Activated CD4-positive, alpha-beta T cell treated with anti-CD3 and anti-CD28 coated beads, Interleukin-2, amount 50 U/mL, for 48 hours (primary cell): ENCODE measurements at regions not wholly inside any gene's neighbourhood (a gene's known extent, or its start where the extent isn't known, plus 50 kb on each side); places are given as distances from the start of the nearest gene placed in this dataset.

Experiments
- DNase-seq, 2 experiments: peaks; one replicate each; pipeline ENCODE4 v3.0.0-alpha.2; 2020

DNA sequence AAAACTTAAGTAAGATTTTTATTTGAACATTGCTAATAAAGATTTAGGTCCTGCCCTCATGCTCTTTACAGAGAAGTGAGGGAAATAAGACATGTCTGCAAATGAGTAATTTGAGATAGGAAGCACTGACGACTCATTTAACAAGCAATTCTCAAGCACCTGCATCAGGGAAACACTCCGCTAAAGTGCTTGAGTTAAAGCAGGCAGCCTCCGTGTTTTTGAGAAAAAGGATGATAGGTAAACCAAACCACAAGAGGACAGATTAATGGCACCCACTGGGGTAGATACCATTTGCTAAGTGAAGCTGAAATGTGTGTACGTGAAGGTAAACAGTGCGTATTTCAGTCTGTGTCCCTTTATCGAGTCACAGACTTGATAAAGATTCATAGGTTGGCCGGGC is 184.6 kb upstream of the CARD18 start:
- no peak for DNase-seq

DNA sequence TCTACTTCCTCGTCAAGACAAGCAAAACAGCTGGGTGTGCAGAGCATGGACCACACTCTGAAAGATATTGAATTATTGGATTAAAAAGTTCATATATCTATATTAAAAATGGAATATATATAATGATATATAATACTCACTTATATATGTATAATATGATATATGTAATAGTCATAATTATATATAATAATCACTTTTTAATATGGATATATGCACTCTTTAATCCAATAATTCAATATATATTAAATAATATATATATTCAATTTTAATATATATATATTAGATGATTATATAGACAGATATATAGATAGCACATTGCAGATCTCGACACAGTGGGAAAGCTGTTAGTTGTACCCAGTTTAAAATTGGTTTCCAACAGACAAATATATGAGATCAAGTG is 182.1 kb upstream of the CARD18 start:
- no peak for DNase-seq

DNA sequence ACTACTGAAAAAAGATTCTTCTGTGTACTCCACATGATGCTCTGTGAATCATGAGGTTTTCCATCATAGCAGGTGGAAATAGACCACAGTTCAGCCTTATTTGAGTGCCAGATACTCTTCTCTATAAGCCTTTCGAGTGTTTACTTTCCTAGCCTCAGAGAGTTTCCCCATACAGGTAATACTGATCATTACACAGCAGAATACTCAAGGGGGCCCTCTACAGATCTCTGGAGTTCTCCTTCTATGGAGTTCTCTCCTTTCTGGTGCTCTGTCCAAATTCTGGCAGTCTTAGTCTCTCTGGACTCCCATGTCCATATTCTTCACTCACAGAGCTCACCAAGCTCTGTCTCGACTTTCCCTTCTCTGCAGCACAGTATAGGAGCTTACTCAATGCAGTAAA is 175.7 kb upstream of the CARD18 start:
- DNase-seq = no peak

DNA sequence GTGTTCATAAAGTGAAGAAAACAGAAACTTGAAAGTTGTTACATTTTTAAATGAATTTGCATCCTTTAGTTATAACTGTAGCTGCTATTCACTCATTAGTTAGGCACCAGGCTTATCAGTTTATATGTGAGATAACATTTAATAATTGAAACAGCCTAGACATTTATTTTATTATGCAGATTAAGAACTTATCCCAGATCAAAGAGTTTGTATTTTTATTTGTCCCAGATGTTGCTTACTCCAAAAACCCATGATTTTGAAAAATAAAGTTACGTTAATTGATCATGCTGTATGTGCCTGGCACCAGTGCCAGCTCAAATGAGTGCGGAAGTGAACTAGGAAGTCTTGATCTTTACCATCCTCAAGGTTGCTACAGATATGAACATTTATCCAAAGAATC is 172.7 kb upstream of the CARD18 start:
- no peak for DNase-seq

DNA sequence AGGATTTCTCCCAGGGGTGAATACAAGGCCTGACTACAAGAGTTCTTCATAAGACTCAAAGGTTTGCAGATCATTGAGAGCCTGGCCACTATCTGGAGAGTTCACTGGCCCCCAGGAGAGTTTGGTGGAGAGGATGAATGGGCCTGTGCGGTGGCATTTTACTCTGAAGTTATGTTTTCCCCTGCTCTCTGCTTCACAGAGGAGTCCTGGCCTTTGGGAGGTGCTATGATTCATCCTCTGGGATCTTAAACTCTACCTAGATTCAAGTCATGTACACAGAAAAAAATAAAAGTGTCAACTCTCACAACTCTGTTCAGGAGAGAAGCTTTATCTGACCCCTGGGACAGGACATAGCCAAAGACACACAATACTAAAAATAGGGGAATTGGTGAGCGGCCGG is 159.1 kb upstream of the CARD18 start:
- DNase-seq = no peak

DNA sequence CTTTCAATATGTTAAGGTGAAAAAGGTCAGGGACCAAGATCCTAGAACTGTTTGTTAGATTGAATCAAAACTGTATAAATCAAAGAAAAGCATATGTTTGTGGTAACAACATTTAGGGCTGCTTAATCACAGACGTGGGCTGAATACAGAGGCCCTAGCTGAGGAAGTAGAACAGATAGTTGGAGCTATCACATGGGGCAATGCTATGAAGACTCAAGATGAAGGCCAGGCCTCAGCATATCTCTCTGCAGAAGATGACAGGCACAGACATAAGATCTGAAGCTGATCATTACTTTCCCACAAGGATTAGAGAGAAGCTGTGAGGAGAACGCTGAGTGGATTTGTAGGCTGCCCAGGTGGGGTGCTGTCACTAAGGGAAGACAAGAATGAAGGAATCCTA is 158.6 kb upstream of the CARD18 start:
- no peak for DNase-seq

DNA sequence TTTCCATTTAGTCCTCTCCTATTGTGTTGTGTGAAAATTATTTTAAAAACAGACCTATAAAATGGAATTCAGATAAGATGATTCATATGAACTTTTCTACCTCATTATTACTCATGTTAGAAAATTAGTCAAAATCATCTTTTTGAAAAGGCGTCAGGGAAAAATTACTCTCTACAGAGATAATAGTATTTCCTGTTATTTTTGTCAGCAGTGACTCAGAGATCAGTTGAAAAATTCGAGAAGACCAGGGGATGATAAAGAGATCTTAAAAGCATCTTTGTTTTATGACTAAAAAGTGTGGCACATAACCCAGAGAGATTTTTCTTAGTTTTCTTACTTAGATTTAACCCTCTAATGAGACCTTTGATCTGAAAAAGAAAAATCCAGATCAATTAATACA is 157.9 kb upstream of the CARD18 start:
- no peak for DNase-seq

DNA sequence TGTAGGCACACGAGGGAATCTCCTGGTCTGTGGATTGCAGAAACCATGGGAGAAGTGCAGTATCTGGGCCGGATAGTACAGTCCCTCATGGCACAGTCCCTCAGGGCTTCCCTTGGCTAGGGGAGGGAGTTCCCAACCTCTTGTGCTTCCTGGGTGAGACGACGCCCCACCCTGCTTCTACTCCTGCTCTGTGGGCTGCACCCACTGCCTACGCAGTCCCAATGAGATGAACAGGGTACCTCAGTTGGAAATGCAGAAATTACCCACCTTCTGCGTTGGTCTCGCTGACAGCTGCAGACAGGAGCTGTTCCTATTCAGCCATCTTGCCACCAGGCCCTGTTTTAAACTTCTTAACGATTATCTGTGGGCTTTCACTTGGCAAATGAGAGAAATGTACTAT is 157.2 kb upstream of the CARD18 start:
- DNase-seq = peak in 1 of 2 experiments; percentile 5

DNA sequence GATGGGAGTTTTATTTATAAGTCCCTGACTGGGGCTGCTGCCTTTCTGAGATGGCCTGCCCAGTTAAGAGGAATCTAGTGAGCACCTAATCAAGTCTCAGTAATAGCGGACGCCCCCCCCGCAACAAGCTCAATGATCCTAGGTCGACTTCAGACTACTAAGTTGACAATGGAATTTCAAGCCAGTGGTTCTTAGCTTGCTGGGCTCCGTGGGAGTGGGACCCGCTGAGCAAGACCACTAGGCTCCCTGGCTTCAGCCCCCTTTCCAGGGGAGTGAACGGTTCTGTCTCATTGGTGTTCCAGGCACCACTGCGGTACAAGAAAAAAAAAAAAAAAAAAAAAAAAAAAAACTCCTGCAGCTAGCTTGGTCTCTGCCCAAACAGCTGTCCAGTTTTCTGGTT is 156.8 kb upstream of the CARD18 start:
- DNase-seq = no peak

DNA sequence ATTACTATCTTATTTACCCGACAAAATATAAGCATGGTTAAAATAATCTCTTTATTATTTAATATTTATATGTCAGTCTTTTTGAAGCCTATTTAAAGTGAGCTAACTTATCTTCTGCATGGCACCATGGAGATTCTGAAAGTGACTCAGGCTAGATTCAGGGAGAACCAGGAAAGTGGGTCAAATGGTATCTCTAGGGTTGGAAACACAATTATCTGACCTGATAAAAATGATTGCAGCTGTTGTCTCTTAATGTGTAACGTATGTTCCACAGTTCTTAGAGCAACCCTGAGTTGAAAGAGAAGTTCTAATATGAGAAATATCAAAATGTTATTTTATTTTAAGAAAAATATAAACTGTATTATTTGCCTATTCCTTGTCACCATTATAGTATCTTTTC is 143.1 kb upstream of the CARD18 start:
- DNase-seq = no peak

DNA sequence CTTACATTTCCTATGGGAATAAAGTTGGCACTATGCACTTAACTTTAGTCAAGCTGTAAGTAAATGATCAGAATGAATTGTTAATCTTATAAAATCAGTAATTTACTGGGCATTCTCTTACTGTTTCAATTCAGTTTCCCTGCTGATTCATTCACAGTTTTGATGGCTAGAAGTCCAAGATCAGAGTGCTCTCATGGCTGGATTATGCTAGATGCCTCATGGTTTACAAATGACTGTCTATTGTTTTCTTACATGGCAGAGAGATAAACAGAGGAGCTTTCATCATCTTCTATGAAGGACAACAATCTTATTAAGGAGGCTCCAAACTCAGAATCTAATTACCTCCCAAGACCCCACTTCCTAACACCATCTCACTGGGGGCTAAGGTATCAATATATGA is 135.1 kb upstream of the CARD18 start:
- no peak for DNase-seq

DNA sequence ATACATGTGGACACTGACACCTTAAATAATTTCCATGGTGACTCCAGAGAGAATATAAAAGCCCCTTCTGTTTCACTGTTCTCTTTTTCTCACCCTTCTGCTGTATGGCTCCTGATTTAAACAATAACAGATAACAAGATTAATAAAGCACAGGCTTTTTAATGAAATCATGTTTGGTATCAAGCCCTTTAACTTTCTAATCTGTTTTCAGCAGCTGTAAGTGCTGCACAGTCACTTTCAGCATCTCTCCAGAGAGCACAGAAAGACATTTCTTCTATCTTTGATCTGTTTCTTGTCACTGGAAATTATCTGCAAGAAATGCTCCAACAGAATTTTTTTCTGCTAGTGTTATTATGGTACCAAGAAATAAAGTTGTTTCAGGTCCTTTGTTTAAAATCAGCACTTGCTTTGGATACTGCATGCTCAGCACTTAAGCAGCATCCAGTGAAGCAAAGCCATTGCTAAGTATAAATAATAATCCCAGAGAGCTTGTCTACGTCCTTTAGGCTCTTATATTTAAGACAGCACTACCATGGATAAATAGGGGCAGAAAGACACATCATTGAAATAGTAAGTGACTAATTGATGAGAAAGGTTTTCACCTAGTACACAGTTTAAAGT is 134.2 kb upstream of the CARD18 start:
- DNase-seq = no peak

DNA sequence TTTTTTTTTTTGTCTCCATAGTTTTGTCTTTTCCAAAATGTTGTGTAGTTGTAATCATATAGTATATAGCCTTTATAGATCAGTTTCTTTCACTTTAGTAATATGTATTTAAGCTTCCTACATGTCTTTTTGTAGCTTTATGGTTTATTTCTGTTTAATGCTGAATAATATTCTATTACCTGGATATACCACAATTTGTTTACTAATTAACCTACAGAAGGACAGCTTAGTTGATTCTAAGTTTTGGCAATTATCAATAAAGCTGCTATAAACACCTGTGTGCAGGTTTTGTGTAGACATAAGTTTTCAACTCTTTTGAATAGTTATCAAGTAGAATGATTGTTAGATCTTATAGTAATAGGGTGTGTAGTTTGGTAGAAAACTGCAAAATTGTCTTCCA is 130.3 kb upstream of the CARD18 start:
- DNase-seq = no peak

DNA sequence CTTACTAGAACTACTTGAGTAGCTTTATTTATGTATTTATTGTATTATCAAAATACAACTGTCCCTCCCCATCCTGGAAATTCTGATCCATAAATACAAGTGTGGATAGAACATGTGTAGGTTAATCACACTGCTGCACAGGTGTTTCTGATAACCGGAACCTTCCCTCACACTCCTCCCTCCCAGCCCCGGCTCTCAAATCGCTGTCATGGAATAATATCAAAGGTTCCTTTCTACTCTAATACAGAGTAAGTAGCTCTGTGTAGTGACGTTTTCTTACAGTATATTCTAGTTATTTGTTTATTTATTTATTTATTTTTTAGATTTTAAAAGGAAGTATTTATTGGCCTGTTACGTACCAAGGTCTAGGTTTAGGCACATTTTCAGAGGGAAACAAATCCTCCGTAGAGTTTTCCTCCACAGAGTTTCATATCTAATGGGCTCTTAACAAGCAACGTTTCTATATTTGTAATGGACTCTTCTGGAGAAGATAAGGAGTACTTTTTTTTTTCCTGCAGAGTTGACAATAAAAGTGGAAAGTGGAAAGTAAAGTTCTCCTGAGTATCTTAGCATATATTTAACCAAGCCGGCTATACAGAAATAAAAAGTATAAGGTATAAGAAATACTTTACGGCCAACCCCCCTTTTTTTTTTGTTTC is 129.0 kb upstream of the CARD18 start:
- no peak for DNase-seq

DNA sequence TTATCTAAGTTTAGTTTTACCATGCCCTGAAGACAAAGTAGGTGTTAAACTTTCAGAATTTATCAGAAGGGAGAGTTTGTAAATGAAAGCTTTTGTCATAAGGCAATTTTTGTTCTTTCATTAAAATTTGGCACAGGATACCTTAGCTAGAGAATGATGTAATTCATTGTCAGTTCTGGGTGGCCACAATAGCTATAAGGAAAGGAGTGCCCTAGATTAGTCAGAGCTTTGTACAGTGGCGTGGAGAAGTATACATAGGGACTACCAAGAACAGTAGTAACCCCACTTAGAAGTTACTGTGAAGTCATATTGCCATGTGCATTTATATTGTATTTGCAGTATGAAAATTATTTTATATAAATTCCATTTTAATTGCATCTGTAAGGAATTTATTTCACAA is 126.3 kb upstream of the CARD18 start:
- no peak for DNase-seq

DNA sequence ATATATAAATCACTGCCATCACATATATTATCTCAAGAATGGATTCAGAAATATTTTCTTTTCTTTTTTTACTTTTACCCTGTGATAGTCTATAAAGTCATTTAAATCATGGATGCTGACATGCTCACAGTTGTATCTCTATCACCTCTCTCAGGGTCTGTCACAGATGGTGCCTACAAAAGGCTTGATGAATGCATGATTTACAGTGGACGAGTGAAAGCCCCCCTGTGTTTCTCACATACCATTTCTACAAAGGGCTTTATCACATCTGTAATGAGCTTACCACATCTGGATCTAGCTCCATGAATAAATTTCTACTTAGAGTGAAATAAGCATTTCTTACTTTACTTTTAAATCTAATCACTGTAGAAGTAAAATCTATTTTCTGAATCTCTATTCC is 121.4 kb upstream of the CARD18 start:
- DNase-seq = no peak

DNA sequence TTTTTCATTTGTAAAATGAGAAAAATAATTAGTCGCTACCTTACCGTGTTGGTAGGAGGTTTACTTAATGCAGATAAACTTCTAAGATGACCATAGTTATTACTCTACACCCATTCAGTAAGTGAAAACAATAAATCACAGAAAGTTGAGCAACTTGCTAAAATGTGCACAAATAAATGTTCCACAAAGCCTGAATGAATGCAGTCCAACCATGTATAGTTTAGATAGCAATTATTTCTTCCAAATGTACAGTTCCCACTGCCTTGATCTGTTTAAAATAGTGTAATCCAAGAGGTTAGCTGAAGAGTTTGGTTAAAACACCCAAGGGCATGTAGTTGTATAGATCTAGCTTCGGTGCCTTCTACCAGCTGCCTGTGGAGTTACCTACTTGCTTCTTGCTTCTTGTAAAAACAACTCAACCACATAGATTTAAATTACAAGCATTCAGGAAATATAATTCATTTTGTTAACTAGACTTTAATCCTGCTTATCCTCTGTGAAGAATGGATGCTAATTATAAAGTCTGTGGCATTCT is 106.3 kb upstream of the CARD18 start:
- DNase-seq = no peak

DNA sequence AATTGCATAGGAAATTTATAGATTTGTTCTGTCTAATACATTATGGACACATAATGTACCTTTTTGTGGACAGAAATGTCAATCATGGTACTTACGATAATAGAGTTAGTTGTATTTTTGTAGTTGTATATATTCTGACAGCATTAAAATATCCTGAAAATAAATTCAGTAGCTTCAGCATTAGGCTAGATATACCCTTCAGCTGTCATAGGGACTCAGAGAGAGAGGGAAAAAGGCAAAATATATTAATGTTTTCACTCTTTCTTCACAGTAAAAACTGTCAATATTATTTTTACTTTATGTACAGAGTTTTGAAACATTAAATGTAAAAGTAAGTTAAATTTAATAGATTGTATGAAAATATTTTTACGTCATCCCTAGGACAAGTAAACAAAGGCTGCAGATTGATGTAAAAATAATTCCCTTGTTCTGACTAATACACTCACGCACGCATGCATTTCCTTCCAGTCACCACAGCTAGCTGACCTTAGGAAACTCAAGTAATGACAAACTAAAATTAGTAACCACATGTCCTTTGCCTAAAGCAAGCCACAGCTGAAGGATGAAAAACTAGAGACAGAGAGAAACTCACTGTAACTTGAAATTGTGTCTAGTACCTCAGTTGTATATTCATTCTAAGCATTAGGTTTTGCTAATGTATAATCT is 104.7 kb upstream of the CARD18 start:
- no peak for DNase-seq

DNA sequence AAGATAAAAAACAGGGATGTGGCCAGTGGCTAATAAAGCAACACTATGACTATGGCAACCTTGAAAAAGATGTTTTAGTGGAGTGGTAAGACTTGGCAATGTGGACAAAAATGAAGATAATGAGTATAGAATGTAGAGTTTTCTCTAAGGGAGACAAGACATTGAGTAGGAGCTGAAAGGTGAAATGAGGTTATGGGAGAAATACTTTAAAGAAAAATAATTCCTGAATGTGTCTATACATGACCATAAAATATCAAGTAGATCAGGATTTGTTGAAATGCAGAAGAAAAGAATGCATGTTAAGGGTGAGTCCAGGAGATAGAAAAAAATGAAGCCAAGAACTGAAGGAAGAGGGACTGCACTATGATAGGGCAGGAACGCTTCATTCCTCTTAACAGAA is 101.6 kb upstream of the CARD18 start:
- no peak for DNase-seq

DNA sequence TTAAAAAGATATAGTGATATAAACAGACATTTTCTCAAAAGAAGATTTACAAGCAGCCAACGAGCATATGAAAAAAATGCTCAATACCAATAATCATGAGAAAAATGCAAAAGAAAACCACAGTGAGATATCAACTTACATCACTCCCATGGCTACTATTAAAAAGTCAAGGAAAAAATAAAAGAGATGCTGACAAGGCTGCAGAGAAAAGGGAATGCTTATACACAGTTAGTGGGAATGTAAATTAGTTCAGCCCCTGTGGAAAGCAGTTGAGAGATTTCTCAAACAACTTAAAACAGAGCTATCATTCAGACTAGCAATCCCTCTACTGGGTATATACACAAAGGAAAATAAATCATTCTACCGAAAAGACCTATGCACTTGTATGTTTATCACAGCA is 97.1 kb upstream of the CARD18 start:
- no peak for DNase-seq

DNA sequence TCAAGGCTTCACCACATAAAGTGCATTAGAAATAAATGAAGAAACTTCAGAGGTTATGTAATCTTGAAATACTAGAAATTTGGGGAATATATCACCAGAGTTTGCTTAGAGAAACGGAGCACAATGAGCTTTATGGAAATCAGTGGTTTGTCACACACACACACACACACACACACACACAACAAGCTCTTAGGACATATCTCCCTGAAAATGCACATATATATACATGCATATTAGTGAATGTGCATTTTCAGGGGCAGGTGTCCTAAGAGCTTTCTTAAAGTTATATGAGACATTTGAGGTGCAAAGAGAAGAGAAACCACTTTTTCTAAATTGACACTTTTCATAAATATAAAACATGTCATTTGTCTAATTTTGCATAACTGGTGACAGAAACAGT is 93.7 kb upstream of the CARD18 start:
- DNase-seq = no peak

DNA sequence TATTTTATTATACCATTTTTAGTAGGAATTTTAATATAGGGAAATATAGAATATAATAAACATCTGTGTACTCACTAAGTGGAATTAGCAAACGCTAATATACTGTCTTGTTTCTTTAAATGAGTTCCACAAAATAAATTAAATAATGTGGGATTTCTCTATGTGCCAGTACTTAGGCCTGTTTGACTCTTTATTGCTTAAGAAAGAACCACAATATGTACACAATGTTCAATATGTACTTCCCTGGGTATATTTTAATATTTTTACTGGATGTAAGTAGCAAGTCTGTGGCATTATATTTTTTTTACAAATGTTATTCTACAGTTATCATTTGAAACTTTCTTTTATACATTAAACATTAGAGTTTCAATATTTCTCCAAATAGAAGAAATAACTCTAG is 92.5 kb upstream of the CARD18 start:
- no peak for DNase-seq

DNA sequence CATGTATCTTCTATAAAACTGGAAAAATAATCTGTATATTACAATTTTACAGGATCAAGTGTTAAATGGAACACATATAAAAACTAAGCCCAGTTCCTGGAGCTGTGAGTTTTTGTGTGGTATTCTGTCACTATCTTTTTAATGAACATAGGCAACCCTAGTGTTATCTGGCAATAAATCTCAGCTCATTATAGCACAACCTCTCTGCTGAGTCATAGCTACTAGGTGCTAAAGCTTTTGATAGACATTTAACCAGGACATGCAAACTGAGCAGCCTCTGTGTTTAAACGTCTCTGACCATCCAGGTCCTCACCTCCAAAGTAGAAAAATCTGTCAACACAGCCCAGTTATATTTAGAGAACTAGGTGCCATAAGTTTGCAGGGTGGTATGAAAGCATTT is 91.0 kb upstream of the CARD18 start:
- no peak for DNase-seq

DNA sequence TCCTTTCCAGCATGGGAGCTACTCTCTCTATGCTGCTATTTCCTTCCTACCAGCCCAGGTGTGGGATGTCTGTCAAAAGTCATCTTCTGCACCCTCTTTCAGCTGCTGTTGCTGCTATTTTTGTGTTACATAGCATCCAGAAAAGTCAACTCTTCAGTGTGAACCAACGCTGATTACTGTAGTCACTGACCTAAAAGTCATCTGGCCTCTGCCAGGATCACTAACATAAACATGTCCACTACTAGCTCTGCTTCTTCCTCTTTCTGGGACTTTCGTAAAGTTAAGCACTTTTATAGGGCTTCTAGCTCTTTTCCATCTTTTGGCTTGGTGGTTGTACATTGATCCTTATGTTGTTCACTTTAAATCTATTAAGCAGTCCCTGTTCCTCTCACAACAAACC is 90.2 kb upstream of the CARD18 start:
- no peak for DNase-seq

DNA sequence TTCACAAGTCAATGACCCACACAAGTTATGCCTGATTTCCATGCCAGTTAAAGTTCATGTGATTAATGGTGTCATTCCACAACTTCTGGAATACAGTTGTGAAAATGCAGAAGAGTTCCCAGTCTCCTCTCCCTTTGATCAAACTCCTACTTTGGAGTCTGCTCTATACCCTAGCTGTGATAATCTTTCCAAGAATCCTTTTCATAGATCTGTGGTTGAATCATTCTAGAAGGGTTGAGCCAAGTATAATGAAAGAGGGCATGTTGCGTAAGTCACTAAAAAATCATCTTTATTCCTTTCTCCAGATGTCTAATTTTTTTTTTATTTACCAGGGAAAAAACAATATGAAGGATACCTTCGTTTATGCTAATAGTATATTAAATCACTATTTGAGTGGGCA is 89.7 kb upstream of the CARD18 start:
- no peak for DNase-seq
